LNCaP clone FGC (cell line): ENCODE measurements at regions not wholly inside any gene's neighbourhood (a gene's known extent, or its start where the extent isn't known, plus 50 kb on each side); places are given as distances from the start of the nearest gene placed in this dataset.
"Not testable (repeated sequence)": the region's sequence is repeated elsewhere in the genome, so short reads cannot be mapped to it uniquely, and the experiment has no call there.

ENCODE experiments used
- DNase-seq: peaks from one replicate; pipeline ENCODE4 v3.0.0-alpha.2; 2011; ENCODE audit warnings: low read depth
- H3K4me3 ChIP-seq: 2 replicates; pipeline ENCODE4 v1.5.1; 2011; ENCODE audit warnings: mild to moderate bottlenecking, low read depth, low read length, control low read depth
- TF ChIP-seq, protein P1 (sequence below): IDR thresholded peaks from 2 replicates; pipeline ENCODE4 v1.5.1; 2012; ENCODE audit warnings: mild to moderate bottlenecking; ENCODE audit not compliant: control insufficient read depth, insufficient read depth; ENCODE audit errors: extremely low read depth

DNA sequence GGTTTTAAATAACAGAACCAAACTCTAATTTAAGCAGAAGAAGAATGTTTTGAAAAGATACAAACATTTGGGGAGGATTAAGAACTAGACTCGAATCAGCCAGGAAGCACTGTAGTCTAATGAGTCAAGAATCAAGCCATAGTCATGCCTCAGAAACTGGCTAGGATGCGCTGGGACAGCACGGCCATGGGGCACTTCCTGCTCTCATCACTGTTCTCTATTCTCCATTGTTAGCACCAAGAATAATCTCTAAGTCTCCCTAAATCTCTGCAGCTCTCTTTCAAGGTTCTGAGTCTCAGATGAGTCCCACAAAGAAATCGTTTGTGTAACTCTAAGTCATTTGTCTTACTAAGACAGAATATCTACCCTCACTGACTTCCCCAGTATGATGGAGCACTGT is 399.0 kb upstream of the KCNMB2 start:
- no peak overlapping the region for H3K4me3 ChIP-seq
- TF ChIP-seq, protein P1, sequence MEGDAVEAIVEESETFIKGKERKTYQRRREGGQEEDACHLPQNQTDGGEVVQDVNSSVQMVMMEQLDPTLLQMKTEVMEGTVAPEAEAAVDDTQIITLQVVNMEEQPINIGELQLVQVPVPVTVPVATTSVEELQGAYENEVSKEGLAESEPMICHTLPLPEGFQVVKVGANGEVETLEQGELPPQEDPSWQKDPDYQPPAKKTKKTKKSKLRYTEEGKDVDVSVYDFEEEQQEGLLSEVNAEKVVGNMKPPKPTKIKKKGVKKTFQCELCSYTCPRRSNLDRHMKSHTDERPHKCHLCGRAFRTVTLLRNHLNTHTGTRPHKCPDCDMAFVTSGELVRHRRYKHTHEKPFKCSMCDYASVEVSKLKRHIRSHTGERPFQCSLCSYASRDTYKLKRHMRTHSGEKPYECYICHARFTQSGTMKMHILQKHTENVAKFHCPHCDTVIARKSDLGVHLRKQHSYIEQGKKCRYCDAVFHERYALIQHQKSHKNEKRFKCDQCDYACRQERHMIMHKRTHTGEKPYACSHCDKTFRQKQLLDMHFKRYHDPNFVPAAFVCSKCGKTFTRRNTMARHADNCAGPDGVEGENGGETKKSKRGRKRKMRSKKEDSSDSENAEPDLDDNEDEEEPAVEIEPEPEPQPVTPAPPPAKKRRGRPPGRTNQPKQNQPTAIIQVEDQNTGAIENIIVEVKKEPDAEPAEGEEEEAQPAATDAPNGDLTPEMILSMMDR, result no peak
- no peak for DNase-seq

DNA sequence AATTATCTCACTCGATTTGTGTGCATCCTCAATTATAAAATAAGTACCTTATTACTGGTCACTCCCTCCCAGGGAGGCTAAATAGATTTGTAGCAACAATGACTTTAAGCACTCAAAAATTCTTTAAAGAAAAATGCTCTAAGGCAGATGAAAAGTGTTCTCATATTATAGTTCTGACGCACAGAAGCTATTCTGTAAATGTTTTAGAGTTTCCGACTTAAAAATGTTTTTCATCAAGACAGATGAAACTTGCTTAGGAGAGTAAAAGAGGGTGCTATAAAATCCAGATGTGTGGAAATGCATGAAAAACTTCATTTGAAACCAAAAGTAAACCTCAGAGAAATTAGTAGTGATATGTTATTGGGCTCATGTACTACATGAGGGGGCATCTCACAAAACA is 398.4 kb upstream of the KCNMB2 start:
- no peak overlapping the region for H3K4me3 ChIP-seq
- no peak for DNase-seq
- TF ChIP-seq, protein P1, result no peak

GRCh38 chr3:178139116-178139515 is 397.1 kb upstream of the KCNMB2 start:
- DNase-seq, result no peak
- TF ChIP-seq, protein P1, result no peak
- no peak overlapping the region for H3K4me3 ChIP-seq

- TF ChIP-seq, protein P1, result no peak
- DNase-seq, result no peak
- H3K4me3 ChIP-seq, result no peak overlapping the region
These were observed 395.5 kb upstream of the KCNMB2 start for GRCh38 chr3:178140531-178141304.

- not testable (repeated sequence) for DNase-seq, H3K4me3 ChIP-seq
These were observed 394.9 kb upstream of the KCNMB2 start for GRCh38 chr3:178141305-178141684.

DNA sequence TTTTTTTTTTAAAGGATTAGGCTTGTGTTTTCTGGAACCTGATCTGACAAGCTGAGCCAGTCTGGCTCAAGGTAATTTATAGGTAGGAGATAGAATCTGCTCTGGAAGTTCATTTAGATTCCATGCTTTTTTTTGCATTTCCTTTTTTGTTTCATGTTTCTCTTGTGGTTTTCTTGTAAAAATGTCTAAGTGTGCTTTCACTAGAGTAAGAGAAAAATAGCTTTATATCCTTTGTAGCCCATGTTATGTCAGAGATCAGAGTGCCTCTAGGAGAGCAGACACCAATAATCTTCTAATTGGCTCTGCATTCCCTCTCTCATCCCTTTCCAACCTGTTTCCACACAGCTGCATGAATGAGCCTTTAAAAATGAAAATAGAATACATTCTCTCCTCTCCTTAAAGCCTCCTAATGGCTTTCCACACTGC is 389.8 kb upstream of the KCNMB2 start:
- TF ChIP-seq, protein P1, result no peak

DNA sequence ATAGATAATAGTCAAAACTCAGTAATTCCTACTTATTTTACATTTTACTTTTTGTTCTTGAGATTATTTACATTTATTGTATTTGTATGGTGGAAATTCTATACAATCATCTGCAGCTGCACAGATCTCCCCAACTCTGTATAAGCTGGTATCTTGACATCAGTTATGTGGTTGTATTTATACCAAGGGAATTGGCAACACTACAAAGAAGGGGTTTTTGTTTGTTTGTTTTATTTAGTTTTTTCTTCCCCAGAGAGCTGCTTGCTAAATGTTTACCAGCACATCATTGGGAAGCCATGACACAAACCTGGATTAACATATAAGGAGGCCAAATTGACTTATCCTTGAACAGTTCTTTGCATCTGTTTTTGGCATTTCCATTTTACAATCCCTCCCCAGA is 389.2 kb upstream of the KCNMB2 start:
- TF ChIP-seq, protein P1, result no peak
- no peak for DNase-seq
- no peak overlapping the region for H3K4me3 ChIP-seq

More for the DNA sequence above, 389.8 kb upstream of the KCNMB2 start:
- no peak for DNase-seq
- H3K4me3 ChIP-seq, result no peak overlapping the region
